ENCODE measurements at regions not wholly inside any gene's neighbourhood (a gene's known extent, or its start where the extent isn't known, plus 50 kb on each side); places are given as distances from the start of the nearest gene placed in this dataset.

- TF ChIP-seq ZNF143 (CRISPR knock-in tag; IDR thresholded peaks at IDR 0.05) (no peak), RFXAP (CRISPR knock-in tag; IDR thresholded peaks at IDR 0.05; ENCODE audit: borderline replicate concordance) (no peak), GTF2F1 (IDR thresholded peaks at IDR 0.05; ENCODE audit: low read length) (no peak), ZFP1 (CRISPR knock-in tag; IDR thresholded peaks at IDR 0.05) (no peak), CTCF (CRISPR knock-in tag; IDR thresholded peaks at IDR 0.05) (no peak), NFATC3 (CRISPR knock-in tag; IDR thresholded peaks at IDR 0.05) (no peak), ZKSCAN1 (IDR thresholded peaks at IDR 0.05; ENCODE audit: low read length) (no peak), FOXK2 (IDR thresholded peaks at IDR 0.05) (no peak), ESRRA (CRISPR knock-in tag; IDR thresholded peaks at IDR 0.05; ENCODE audit: low read depth) (no peak), MAZ (IDR thresholded peaks at IDR 0.05; ENCODE audit: borderline replicate concordance, low read depth, low read length) (no peak), MAZ (CRISPR knock-in tag; IDR thresholded peaks at IDR 0.05; ENCODE audit: low read depth) (no peak), ZZZ3 (CRISPR knock-in tag; IDR thresholded peaks at IDR 0.05; ENCODE audit: borderline replicate concordance) (no peak), ZKSCAN8 (CRISPR knock-in tag; IDR thresholded peaks at IDR 0.05; ENCODE audit: borderline replicate concordance) (no peak), PAWR (CRISPR knock-in tag; IDR thresholded peaks at IDR 0.05; ENCODE audit: borderline replicate concordance) (no peak), ZBTB1 (CRISPR knock-in tag; IDR thresholded peaks at IDR 0.05; ENCODE audit: borderline replicate concordance) (no peak)
Observed at GRCh38 chr6:88481519-88481918, 315.4 kb upstream of the CNR1 start.
